ENCODE measurements at regions not wholly inside any gene's neighbourhood (a gene's known extent, or its start where the extent isn't known, plus 50 kb on each side); places are given as distances from the start of the nearest gene placed in this dataset.

DNA sequence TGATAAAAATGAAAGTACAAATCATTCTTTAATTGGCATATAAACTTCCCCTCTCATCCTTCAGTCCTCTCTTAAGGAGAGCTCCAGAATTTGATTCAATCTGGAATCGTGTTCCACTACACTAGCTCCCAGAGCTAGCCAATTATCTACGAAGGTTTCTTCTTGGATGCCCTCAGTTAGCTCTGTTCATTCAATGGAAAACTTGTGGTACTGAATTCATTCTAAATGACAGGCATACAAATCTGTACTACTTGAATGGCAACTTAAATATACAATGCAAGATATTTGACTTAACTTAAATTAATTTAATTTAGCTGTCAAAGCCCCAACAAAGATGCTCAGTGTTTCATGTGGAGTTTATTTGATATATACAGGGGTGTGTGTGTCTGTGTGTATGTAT, 1474.2 kb upstream of the CELF4 start:
- TF ChIP-seq EP300 (IDR thresholded peaks at IDR 0.05), result no peak
- TF ChIP-seq POLR2AphosphoS5 (IDR thresholded peaks at IDR 0.05), result no peak
- no peak for TF ChIP-seq POLR2A (IDR thresholded peaks at IDR 0.05)
- TF ChIP-seq, protein P1, sequence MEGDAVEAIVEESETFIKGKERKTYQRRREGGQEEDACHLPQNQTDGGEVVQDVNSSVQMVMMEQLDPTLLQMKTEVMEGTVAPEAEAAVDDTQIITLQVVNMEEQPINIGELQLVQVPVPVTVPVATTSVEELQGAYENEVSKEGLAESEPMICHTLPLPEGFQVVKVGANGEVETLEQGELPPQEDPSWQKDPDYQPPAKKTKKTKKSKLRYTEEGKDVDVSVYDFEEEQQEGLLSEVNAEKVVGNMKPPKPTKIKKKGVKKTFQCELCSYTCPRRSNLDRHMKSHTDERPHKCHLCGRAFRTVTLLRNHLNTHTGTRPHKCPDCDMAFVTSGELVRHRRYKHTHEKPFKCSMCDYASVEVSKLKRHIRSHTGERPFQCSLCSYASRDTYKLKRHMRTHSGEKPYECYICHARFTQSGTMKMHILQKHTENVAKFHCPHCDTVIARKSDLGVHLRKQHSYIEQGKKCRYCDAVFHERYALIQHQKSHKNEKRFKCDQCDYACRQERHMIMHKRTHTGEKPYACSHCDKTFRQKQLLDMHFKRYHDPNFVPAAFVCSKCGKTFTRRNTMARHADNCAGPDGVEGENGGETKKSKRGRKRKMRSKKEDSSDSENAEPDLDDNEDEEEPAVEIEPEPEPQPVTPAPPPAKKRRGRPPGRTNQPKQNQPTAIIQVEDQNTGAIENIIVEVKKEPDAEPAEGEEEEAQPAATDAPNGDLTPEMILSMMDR (IDR thresholded peaks at IDR 0.05), result no peak

DNA sequence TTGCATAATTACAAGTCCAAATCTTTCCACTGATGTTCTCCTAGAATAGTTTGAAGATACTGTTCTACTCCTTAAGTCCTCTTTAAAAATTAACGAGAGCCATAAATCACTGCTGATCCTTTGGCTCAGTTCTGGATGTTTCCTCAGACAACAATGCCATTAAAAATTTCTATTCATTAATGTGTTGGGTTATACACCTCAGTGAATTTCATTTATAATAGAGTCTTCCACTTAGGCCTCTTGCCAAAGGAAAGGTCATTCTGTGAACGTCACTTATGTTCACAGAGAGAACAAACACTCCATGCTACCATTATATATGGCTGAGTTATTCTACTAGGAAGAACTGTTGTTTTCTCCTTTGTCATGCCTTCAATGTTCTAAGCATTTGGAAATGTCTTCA, 1472.3 kb upstream of the CELF4 start:
- H3K27me3 ChIP-seq, result no peaks in the 10 kb centered on the region
- 62 to 74% methylated on average over 2 of the region's 2 CpGs for WGBS, 2 donors
- no peaks in the 10 kb centered on the region for H3K9me3 ChIP-seq
- no peaks in the 10 kb centered on the region for H3K36me3 ChIP-seq
- intact Hi-C loops (cut with DNase I), result no loop called here
- no peak overlapping the region for H3K27ac ChIP-seq
- H3K4me3 ChIP-seq, result no peak overlapping the region
- DNase-seq, result no peak
- no peaks in the 10 kb centered on the region for H3K4me1 ChIP-seq
- TF ChIP-seq POLR2A (IDR thresholded peaks at IDR 0.05), result no peak
- TF ChIP-seq, protein P1 (IDR thresholded peaks at IDR 0.05), result no peak
- no peak for TF ChIP-seq POLR2AphosphoS5 (IDR thresholded peaks at IDR 0.05)
- no peak for TF ChIP-seq EP300 (IDR thresholded peaks at IDR 0.05)

More for the DNA sequence above, 1474.2 kb upstream of the CELF4 start:
- Histone ChIP-seq H3K27ac (no peak overlapping the region), H3K27me3 (no peaks in the 10 kb centered on the region), H3K4me1 (no peaks in the 10 kb centered on the region), H3K36me3 (no peaks in the 10 kb centered on the region), H3K9me3 (no peaks in the 10 kb centered on the region), H3K4me3 (no peak overlapping the region)
- WGBS, 2 donors, result 73 to 82% methylated on average over 2 of the region's 2 CpGs
- DNase-seq, result no peak
- intact Hi-C loops (cut with DNase I), result no loop called here

DNA sequence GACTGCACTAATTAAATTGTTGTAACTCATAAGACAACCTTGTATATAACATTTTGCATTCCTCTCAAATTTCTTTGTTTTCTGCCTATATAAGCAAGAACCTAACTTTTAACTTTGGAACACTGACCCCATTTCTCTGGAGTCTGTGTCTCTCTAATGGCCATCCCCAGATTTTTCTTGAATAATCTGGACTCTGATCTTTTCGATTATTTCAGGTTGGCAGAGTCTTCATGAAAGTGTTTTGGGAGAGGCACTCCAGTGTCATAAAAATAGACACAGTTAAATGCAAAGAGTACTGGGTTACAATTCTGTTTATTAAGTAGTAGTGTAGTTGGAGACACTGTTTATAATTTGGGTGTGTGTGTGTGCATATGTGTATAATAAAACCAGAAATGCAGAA, 1467.7 kb upstream of the CELF4 start:
- Histone ChIP-seq H3K4me1 (no peaks in the 10 kb centered on the region), H3K4me3 (no peak overlapping the region), H3K27ac (no peak overlapping the region), H3K36me3 (no peaks in the 10 kb centered on the region), H3K9me3 (no peaks in the 10 kb centered on the region), H3K27me3 (no peaks in the 10 kb centered on the region)
- no peak for TF ChIP-seq EP300 (IDR thresholded peaks at IDR 0.05)
- TF ChIP-seq POLR2A (IDR thresholded peaks at IDR 0.05), result no peak
- TF ChIP-seq POLR2AphosphoS5 (IDR thresholded peaks at IDR 0.05), result no peak
- TF ChIP-seq, protein P1 (IDR thresholded peaks at IDR 0.05), result no peak
- intact Hi-C loops (cut with DNase I), result no loop called here
- 53 to 66% methylated on average over 1 of the region's 1 CpG for WGBS, 2 donors
- no peak for DNase-seq

DNA sequence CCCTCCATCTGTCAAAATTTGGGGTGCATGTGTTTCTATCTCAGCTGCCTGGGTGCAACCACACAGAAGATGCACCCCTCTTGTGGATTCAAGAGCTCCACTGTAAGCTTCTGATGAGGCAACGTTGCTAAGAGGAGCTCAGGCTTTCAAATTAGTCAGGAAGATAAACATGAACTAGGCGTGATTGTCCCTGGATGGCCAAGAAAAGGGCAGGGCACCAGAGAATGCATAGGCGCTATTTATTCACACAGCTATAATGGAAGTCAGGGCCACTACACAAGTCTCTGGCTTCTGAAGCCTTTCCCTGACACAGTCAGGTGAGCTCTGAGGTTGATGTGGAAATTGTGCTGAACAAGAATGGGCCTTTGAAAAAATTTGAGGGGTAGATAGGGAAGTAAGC, 1466.0 kb upstream of the CELF4 start:
- H3K4me1 ChIP-seq, result no peaks in the 10 kb centered on the region
- WGBS, 2 donors, result 33 to 73% methylated on average over 3 of the region's 3 CpGs
- H3K27ac ChIP-seq, result no peak overlapping the region
- H3K4me3 ChIP-seq, result no peak overlapping the region
- intact Hi-C loops (cut with DNase I), result no loop called here
- TF ChIP-seq POLR2A (IDR thresholded peaks at IDR 0.05) (no peak), EP300 (IDR thresholded peaks at IDR 0.05) (no peak), POLR2AphosphoS5 (IDR thresholded peaks at IDR 0.05) (no peak)
- TF ChIP-seq, protein P1 (IDR thresholded peaks at IDR 0.05), result no peak
- no peaks in the 10 kb centered on the region for H3K9me3 ChIP-seq
- no peaks in the 10 kb centered on the region for H3K27me3 ChIP-seq
- H3K36me3 ChIP-seq, result no peaks in the 10 kb centered on the region
- no peak for DNase-seq

DNA sequence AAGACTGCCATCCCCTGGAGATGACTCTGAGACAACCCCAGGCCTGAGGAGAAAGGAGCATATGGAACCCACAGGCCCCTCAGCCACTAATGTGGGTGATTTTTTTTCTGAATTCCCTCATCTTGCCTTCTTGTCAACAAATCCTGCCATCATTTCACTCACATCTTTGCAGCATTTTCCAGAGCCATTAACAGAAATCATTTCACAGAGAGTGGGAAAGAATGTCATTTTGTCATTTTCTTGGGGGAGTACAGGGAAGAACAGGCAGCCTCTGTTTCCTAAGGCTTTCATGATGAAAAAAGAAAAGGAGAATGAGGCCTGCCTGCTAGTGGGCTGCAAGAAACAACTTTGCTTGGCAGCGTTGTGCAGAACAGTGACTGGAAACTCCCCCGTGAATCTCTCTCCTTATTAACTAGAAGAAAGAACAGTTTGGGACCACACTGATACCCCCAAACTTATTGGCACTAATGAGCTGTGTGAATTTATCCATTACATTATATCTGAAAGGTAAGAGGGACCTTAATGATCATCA, 1464.6 kb upstream of the CELF4 start:
- no peaks in the 10 kb centered on the region for H3K9me3 ChIP-seq
- no peaks in the 10 kb centered on the region for H3K4me1 ChIP-seq
- no peak for DNase-seq
- TF ChIP-seq POLR2A (IDR thresholded peaks at IDR 0.05) (no peak), POLR2AphosphoS5 (IDR thresholded peaks at IDR 0.05) (no peak), EP300 (IDR thresholded peaks at IDR 0.05) (no peak)
- TF ChIP-seq, protein P1 (IDR thresholded peaks at IDR 0.05), result no peak
- H3K27me3 ChIP-seq, result no peaks in the 10 kb centered on the region
- intact Hi-C loops (cut with DNase I), result no loop called here
- H3K4me3 ChIP-seq, result no peak overlapping the region
- WGBS, 2 donors, result 81 to 82% methylated on average over 2 of the region's 2 CpGs
- H3K36me3 ChIP-seq, result no peaks in the 10 kb centered on the region
- H3K27ac ChIP-seq, result no peak overlapping the region

All from sigmoid colon (tissue), 6 donors.